ENCODE measurements at regions not wholly inside any gene's neighbourhood (a gene's known extent, or its start where the extent isn't known, plus 50 kb on each side); places are given as distances from the start of the nearest gene placed in this dataset.

- TF ChIP-seq EP300 (IDR thresholded peaks at IDR 0.05; ENCODE audit: borderline replicate concordance) (no peak), CEBPB (IDR thresholded peaks at IDR 0.05) (no peak), EGR1 (IDR thresholded peaks at IDR 0.05) (no peak), CREB1 (IDR thresholded peaks at IDR 0.05; ENCODE audit: low read depth) (no peak), FOXM1 (IDR thresholded peaks at IDR 0.05; ENCODE audit: borderline replicate concordance, low read depth) (no peak), TCF12 (IDR thresholded peaks at IDR 0.05; ENCODE audit: low read depth) (no peak)
- TF ChIP-seq, protein P1, sequence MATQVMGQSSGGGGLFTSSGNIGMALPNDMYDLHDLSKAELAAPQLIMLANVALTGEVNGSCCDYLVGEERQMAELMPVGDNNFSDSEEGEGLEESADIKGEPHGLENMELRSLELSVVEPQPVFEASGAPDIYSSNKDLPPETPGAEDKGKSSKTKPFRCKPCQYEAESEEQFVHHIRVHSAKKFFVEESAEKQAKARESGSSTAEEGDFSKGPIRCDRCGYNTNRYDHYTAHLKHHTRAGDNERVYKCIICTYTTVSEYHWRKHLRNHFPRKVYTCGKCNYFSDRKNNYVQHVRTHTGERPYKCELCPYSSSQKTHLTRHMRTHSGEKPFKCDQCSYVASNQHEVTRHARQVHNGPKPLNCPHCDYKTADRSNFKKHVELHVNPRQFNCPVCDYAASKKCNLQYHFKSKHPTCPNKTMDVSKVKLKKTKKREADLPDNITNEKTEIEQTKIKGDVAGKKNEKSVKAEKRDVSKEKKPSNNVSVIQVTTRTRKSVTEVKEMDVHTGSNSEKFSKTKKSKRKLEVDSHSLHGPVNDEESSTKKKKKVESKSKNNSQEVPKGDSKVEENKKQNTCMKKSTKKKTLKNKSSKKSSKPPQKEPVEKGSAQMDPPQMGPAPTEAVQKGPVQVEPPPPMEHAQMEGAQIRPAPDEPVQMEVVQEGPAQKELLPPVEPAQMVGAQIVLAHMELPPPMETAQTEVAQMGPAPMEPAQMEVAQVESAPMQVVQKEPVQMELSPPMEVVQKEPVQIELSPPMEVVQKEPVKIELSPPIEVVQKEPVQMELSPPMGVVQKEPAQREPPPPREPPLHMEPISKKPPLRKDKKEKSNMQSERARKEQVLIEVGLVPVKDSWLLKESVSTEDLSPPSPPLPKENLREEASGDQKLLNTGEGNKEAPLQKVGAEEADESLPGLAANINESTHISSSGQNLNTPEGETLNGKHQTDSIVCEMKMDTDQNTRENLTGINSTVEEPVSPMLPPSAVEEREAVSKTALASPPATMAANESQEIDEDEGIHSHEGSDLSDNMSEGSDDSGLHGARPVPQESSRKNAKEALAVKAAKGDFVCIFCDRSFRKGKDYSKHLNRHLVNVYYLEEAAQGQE (IDR thresholded peaks at IDR 0.05; ENCODE audit: low read depth) = no peak
These were observed 155.4 kb upstream of the GBE1 start for GRCh38 chr3:81916890-81917289.

DNA sequence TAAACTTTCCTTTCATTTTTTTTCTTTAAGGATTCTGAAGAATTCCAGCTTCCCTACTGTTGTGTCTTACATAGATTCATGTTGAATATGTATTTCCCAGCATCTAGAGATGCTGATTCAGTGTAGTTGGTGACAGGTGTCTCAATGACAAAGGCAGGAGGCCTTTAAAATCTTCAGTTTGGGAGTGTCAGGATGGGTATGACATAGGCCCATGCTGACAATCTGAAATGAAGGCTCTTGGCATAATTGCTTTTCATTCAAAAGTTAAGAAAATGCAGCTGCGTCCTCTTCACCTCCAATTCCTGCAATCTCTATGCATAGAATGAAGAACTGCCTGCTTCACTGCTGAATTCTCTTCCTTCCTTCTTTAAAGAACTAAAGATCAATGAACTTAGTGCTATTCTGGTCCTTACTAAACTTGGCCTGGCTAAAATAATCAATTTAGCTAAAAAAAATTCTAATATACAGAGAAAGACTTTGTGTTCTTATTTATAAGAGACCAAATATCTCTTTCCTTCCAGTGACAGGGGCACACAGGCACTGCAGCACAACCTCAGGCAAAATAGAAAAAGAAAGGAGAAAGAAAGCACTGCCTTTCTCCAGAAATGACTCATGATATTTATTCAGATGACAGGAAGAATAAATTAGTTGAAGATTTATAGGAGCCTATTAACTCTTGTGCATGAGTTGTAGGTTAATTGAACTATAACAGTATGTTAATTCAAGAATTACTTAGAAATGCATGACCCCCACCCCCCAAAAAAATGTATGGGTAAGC is 152.6 kb upstream of the GBE1 start:
- no peak for TF ChIP-seq CEBPB (IDR thresholded peaks at IDR 0.05)

DNA sequence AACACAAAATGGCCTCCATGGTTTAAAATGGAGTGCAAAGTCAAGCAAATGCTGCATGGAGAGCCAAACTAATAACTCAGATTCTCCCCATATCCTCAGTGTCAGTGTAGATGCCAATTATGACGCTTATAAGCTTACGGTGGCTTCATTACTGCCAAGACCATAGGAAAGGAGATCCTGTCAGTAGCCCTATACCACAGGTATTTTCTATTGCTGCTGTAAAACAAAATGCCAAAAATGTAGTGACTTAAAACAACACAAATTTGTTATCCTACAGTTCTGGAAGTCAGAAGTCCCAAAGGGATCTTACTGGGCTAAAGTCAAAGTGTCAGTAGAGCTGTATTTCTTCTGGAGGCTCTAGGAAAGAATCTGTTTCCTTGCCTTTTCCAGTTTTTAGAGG is 149.8 kb upstream of the GBE1 start:
- TF ChIP-seq, protein P2, sequence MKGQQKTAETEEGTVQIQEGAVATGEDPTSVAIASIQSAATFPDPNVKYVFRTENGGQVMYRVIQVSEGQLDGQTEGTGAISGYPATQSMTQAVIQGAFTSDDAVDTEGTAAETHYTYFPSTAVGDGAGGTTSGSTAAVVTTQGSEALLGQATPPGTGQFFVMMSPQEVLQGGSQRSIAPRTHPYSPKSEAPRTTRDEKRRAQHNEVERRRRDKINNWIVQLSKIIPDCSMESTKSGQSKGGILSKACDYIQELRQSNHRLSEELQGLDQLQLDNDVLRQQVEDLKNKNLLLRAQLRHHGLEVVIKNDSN (IDR thresholded peaks at IDR 0.05) = no peak
- TF ChIP-seq MAX (IDR thresholded peaks at IDR 0.05) (no peak), YY1 (IDR thresholded peaks at IDR 0.05; ENCODE audit: low read depth) (no peak), RAD21 (IDR thresholded peaks at IDR 0.05; ENCODE audit: low read depth) (no peak), CREB1 (IDR thresholded peaks at IDR 0.05; ENCODE audit: low read depth) (no peak), FOXM1 (IDR thresholded peaks at IDR 0.05; ENCODE audit: borderline replicate concordance, low read depth) (no peak), TAF1 (IDR thresholded peaks at IDR 0.05; ENCODE audit: low read depth) (no peak), NFIC (IDR thresholded peaks at IDR 0.05) (no peak), TCF12 (IDR thresholded peaks at IDR 0.05; ENCODE audit: low read depth) (no peak), EGR1 (IDR thresholded peaks at IDR 0.05) (no peak), ZBTB7A (IDR thresholded peaks at IDR 0.05; ENCODE audit: low read depth) (no peak), TEAD4 (IDR thresholded peaks at IDR 0.05) (no peak), EP300 (IDR thresholded peaks at IDR 0.05; ENCODE audit: borderline replicate concordance) (no peak)
- TF ChIP-seq, protein P1 (IDR thresholded peaks at IDR 0.05; ENCODE audit: low read depth) = no peak

GRCh38 chr3:81910244-81910852 is 148.9 kb upstream of the GBE1 start:
- peak; percentile 52 for TF ChIP-seq RAD21 (IDR thresholded peaks at IDR 0.05; ENCODE audit: low read depth)
- TF ChIP-seq EP300 (IDR thresholded peaks at IDR 0.05; ENCODE audit: borderline replicate concordance) = no peak

DNA sequence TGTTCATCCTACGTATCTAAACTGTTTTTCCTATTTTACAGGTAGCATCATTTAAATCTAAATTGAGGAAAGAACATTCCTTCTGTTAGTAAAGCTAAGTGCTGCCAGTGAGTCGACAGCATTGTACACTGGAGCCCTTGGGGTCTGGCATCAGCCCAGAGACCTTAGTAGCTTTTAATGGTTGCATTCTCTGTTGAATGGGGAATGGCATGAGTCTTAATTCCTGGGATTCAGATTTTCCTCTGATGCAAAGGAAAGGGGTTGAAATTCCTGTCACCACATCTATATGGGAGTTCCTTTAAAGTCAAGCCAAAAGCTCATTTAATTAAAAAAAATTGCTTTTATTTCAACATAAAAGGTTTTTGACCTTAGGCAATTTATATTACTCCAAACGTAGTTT is 148.4 kb upstream of the GBE1 start:
- TF ChIP-seq, protein P1 (IDR thresholded peaks at IDR 0.05; ENCODE audit: low read depth) = no peak
- TF ChIP-seq, protein P2 (IDR thresholded peaks at IDR 0.05) = no peak
- TF ChIP-seq MAX (IDR thresholded peaks at IDR 0.05) (no peak), EP300 (IDR thresholded peaks at IDR 0.05; ENCODE audit: borderline replicate concordance) (no peak), TEAD4 (IDR thresholded peaks at IDR 0.05) (no peak), RAD21 (IDR thresholded peaks at IDR 0.05; ENCODE audit: low read depth) (no peak), FOXM1 (IDR thresholded peaks at IDR 0.05; ENCODE audit: borderline replicate concordance, low read depth) (no peak), CEBPB (IDR thresholded peaks at IDR 0.05) (no peak), ZBTB7A (IDR thresholded peaks at IDR 0.05; ENCODE audit: low read depth) (no peak), CREB1 (IDR thresholded peaks at IDR 0.05; ENCODE audit: low read depth) (no peak), EGR1 (IDR thresholded peaks at IDR 0.05) (no peak), TCF12 (IDR thresholded peaks at IDR 0.05; ENCODE audit: low read depth) (no peak)
